Keratinocyte (primary cell): ENCODE measurements at regions not wholly inside any gene's neighbourhood (a gene's known extent, or its start where the extent isn't known, plus 50 kb on each side); places are given as distances from the start of the nearest gene placed in this dataset.

Experiments
- EZH2 ChIP-seq: IDR thresholded peaks from one replicate; pipeline ENCODE4 v1.6.1; 2012; ENCODE audit warnings: inconsistent platforms, mild to moderate bottlenecking, low read length, moderate library complexity
- TF ChIP-seq, protein P1 (sequence below), 3 experiments: IDR thresholded peaks in 1 of 3; conservative IDR thresholded peaks in 1 of 3; optimal IDR thresholded peaks in 1 of 3; 2 replicates in 2 of 3; 3 replicates in 1 of 3; pipeline versions ENCODE3 to v1.5.1; 2011; ENCODE audit warnings: low read length in 3 of 3, mild to moderate bottlenecking in 3 of 3, moderate library complexity in 2 of 3, control low read depth in 1 of 3, inconsistent platforms in 1 of 3; ENCODE audit not compliant: insufficient read depth in 2 of 3; ENCODE audit errors: extremely low read depth in 1 of 3

DNA sequence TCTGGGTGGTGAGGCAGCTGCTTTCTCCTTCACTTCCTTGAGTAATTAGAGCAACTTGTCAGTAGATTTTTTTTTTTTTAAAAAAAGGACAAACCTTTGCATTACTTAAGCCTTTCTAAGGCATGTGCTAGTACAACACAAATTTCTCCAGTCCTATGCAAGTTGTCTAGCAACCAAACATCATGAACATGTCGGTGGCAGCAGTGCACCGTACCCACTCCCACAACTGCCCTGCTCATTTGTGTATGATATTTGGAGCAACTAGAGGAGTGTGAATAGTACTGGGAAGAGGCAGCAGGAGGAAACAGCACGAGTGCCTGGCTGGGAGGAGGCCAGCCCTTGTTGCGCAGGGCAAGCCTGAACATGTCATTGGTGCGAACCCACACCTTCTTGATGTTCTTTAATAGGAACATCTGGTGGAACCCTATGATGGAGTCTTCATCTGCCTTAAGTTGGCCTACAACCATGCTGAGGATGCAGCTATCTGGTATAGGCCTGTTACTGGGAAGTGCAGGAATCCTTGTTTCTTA is 238.3 kb downstream of the TDRD15 start:
- TF ChIP-seq, protein P1, sequence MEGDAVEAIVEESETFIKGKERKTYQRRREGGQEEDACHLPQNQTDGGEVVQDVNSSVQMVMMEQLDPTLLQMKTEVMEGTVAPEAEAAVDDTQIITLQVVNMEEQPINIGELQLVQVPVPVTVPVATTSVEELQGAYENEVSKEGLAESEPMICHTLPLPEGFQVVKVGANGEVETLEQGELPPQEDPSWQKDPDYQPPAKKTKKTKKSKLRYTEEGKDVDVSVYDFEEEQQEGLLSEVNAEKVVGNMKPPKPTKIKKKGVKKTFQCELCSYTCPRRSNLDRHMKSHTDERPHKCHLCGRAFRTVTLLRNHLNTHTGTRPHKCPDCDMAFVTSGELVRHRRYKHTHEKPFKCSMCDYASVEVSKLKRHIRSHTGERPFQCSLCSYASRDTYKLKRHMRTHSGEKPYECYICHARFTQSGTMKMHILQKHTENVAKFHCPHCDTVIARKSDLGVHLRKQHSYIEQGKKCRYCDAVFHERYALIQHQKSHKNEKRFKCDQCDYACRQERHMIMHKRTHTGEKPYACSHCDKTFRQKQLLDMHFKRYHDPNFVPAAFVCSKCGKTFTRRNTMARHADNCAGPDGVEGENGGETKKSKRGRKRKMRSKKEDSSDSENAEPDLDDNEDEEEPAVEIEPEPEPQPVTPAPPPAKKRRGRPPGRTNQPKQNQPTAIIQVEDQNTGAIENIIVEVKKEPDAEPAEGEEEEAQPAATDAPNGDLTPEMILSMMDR (optimal IDR thresholded peaks at IDR 0.05 in 1 of 3, IDR thresholded peaks at IDR 0.05 in 1 of 3, conservative IDR thresholded peaks at IDR 0.05 in 1 of 3; ENCODE audit: extremely low read depth in 1 of 3, insufficient read depth in 2 of 3, low read length in 3 of 3) = no peak
- TF ChIP-seq EZH2 = no peak
